Fibroblast of the conjunctiva (primary cell): ENCODE measurements at regions not wholly inside any gene's neighbourhood (a gene's known extent, or its start where the extent isn't known, plus 50 kb on each side); places are given as distances from the start of the nearest gene placed in this dataset.

Source experiments
- DNase-seq: peaks from one replicate; pipeline ENCODE4 v3.0.0-alpha.2; 2010; ENCODE audit warnings: low read depth

GRCh38 chr1:189866606-189867005 is 611.1 kb downstream of the BRINP3 start:
- no peak for DNase-seq

- no peak for DNase-seq
Observed at GRCh38 chr1:189868021-189868420, 609.6 kb downstream of the BRINP3 start.

- no peak for DNase-seq
Observed at GRCh38 chr1:189874715-189875435, 602.8 kb downstream of the BRINP3 start.

- no peak for DNase-seq
Observed at GRCh38 chr1:189880135-189880534, 597.5 kb downstream of the BRINP3 start.

GRCh38 chr1:189899686-189900425 is 577.8 kb downstream of the BRINP3 start:
- DNase-seq: no peak

- no peak for DNase-seq
Observed at GRCh38 chr1:189904509-189904908, 573.2 kb downstream of the BRINP3 start.

- no peak for DNase-seq
Observed at GRCh38 chr1:189908113-189908512, 569.6 kb downstream of the BRINP3 start.

GRCh38 chr1:189921613-189922012 is 556.1 kb downstream of the BRINP3 start:
- no peak for DNase-seq

GRCh38 chr1:189927641-189928040 is 550.0 kb downstream of the BRINP3 start:
- DNase-seq: no peak

GRCh38 chr1:189929501-189930099 is 548.1 kb downstream of the BRINP3 start:
- DNase-seq: no peak

GRCh38 chr1:189936861-189937260 is 540.8 kb downstream of the BRINP3 start:
- no peak for DNase-seq

GRCh38 chr1:189939967-189940366 is 537.7 kb downstream of the BRINP3 start:
- DNase-seq: peak; percentile 23

GRCh38 chr1:189941922-189942321 is 535.7 kb downstream of the BRINP3 start:
- no peak for DNase-seq

GRCh38 chr1:189958756-189959155 is 518.9 kb downstream of the BRINP3 start:
- no peak for DNase-seq

GRCh38 chr1:189960769-189961168 is 516.9 kb downstream of the BRINP3 start:
- peak; percentile 2 for DNase-seq

GRCh38 chr1:189962181-189962580 is 515.5 kb downstream of the BRINP3 start:
- peak; percentile 69 for DNase-seq

- DNase-seq: no peak
Observed at GRCh38 chr1:189970331-189971230, 507.1 kb downstream of the BRINP3 start.

- no peak for DNase-seq
Observed at GRCh38 chr1:189971656-189972055, 506.0 kb downstream of the BRINP3 start.

GRCh38 chr1:189977184-189977583 is 500.5 kb downstream of the BRINP3 start:
- no peak for DNase-seq

GRCh38 chr1:189983166-189983890 is 494.3 kb downstream of the BRINP3 start:
- no peak for DNase-seq

- no peak for DNase-seq
Observed at GRCh38 chr1:189986516-189986915, 491.1 kb downstream of the BRINP3 start.
